ENCODE measurements at regions not wholly inside any gene's neighbourhood (a gene's known extent, or its start where the extent isn't known, plus 50 kb on each side); places are given as distances from the start of the nearest gene placed in this dataset.
"Not testable (repeated sequence)": the region's sequence is repeated elsewhere in the genome, so short reads cannot be mapped to it uniquely, and the experiment has no call there.

- DNase-seq (ENCODE audit: low read depth) = no peak
Observed at GRCh38 chr6:56904068-56904467, 50.8 kb upstream of the BEND6 start.

- no peak for DNase-seq (ENCODE audit: low read depth)
Observed at GRCh38 chr6:56902641-56903464, 52.1 kb upstream of the BEND6 start.

GRCh38 chr6:56900784-56901183 is 54.1 kb upstream of the BEND6 start:
- DNase-seq (ENCODE audit: low read depth) = no peak

- DNase-seq (ENCODE audit: low read depth) = no peak
Observed at GRCh38 chr6:56899753-56900152, 55.2 kb upstream of the BEND6 start.

GRCh38 chr6:56899311-56899710 is 55.6 kb upstream of the BEND6 start:
- DNase-seq (ENCODE audit: low read depth) = no peak

GRCh38 chr6:56897789-56898529 is 56.9 kb upstream of the BEND6 start:
- DNase-seq (ENCODE audit: low read depth) = no peak

- no peak for DNase-seq (ENCODE audit: low read depth)
Observed at GRCh38 chr6:56891754-56892153, 63.2 kb upstream of the BEND6 start.

- no peak for DNase-seq (ENCODE audit: low read depth)
Observed at GRCh38 chr6:56890683-56891429, 64.1 kb upstream of the BEND6 start.

- no peak for DNase-seq (ENCODE audit: low read depth)
Observed at GRCh38 chr6:56890066-56890465, 64.8 kb upstream of the BEND6 start.

GRCh38 chr6:56889492-56889891 is 65.4 kb upstream of the BEND6 start:
- DNase-seq (ENCODE audit: low read depth) = no peak

- DNase-seq (ENCODE audit: low read depth) = no peak
Observed at GRCh38 chr6:56888687-56889086, 66.2 kb upstream of the BEND6 start.

GRCh38 chr6:56887086-56887485 is 67.8 kb upstream of the BEND6 start:
- no peak for DNase-seq (ENCODE audit: low read depth)

GRCh38 chr6:56877922-56878321 is 77.0 kb upstream of the BEND6 start:
- DNase-seq (ENCODE audit: low read depth) = no peak

GRCh38 chr6:56875961-56876360 is 78.9 kb upstream of the BEND6 start:
- DNase-seq (ENCODE audit: low read depth) = no peak

GRCh38 chr6:56875523-56875922 is 79.4 kb upstream of the BEND6 start:
- no peak for DNase-seq (ENCODE audit: low read depth)

- no peak for DNase-seq (ENCODE audit: low read depth)
Observed at GRCh38 chr6:56874328-56874727, 80.6 kb upstream of the BEND6 start.

- DNase-seq (ENCODE audit: low read depth) = not testable (repeated sequence)
Observed at GRCh38 chr6:56870053-56870452, 84.9 kb upstream of the BEND6 start.

GRCh38 chr6:56869346-56869745 is 85.6 kb upstream of the BEND6 start:
- DNase-seq (ENCODE audit: low read depth) = no peak

- no peak for DNase-seq (ENCODE audit: low read depth)
Observed at GRCh38 chr6:56868687-56869086, 86.2 kb upstream of the BEND6 start.

GRCh38 chr6:56866917-56867522 is 87.9 kb upstream of the BEND6 start:
- no peak for DNase-seq (ENCODE audit: low read depth)

GRCh38 chr6:56865081-56865875 is 89.6 kb upstream of the BEND6 start:
- DNase-seq (ENCODE audit: low read depth) = no peak

All from stimulated activated CD8-positive, alpha-beta memory T cell treated with anti-CD3 and anti-CD28 coated beads, Interleukin-4, amount 100 ng/mL, for 24 hours (primary cell).